ENCODE measurements at regions not wholly inside any gene's neighbourhood (a gene's known extent, or its start where the extent isn't known, plus 50 kb on each side); places are given as distances from the start of the nearest gene placed in this dataset.
"Not testable (repeated sequence)": the region's sequence is repeated elsewhere in the genome, so short reads cannot be mapped to it uniquely, and the experiment has no call there.

DNA sequence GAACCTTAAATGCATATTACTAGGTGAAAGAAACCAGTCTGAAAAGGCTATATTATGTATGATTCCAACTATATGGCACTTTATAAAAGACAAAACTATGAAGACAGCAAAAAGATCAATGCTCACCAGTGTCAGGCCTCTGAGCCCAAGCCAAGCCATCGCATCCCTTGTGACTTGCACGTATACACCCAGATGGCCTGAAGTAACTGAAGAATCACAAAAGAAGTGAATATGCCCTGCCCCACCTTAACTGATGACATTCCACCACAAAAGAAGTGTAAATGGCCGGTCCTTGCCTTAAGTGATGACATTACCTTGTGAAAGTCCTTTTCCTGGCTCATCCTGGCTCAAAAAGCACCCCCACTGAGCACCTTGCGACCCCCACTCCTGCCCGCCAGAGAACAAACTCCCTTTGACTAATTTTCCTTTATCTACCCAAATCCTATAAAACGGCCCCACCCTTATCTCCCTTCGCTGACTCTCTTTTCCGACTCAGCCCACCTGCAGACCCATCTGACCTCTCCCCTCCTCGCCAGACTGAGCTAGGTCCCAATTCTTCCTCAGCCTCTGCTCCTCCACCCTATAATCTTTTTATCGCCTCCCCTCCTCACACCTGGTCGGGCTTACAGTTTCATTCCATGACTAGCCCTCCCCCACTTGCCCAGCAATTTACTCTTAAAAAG lies 1239.5 kb downstream of the OLFM4 start:
- DNase-seq = not testable (repeated sequence)

DNA sequence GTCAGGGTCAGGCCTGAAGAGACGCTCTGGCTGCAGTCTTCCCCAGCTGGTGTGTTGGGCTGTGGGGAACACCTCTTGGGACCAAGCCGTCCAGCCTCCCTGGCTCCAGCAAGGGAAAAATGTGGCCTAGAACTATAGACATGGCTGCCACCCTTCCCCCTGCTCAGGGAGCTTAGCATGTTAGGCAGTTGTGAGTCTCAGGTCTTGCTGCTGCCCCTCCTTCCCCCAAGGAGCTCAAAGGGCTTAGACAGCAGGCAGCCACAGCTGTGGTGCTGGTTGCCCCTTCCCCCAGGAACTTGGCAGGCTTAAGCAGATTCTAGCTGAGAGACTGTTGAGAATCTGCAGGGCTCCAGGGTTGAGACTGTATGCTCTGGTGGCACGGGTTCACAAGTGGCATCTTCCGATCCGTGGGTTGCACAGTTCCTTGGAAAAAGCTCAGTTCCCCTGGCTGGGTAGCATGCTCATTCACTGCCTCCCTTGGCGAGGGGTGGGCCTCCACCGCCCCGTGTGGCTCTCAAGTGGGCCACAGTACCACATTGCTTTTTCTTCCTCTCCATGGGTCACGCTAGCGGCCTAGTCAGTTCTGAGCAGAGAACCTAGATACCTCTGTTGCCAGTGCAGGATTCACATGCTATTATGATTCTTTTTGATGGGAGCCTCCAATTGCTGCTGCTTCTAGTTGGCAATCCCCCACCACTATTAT lies 1258.6 kb downstream of the OLFM4 start:
- no peak for DNase-seq

DNA sequence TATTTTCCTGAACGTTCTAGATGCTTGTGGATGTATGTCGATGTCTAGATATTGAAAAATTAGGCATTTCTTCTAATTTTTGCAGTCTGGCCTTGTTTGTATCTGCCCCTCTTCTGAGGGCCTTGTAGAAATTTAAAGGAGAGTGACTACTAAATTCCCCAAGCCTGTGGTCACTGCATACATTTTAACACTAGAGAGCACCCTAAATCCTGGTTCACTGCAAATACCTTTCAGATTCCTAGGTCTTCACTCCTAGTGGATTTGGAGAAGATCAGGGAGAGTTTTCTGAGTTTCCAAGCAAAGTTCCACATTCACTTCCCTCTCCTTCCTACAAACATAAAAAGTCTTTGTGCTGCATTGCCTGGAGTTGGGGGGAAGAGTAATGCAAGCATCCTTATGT lies 1272.5 kb downstream of the OLFM4 start:
- no peak for DNase-seq

DNA sequence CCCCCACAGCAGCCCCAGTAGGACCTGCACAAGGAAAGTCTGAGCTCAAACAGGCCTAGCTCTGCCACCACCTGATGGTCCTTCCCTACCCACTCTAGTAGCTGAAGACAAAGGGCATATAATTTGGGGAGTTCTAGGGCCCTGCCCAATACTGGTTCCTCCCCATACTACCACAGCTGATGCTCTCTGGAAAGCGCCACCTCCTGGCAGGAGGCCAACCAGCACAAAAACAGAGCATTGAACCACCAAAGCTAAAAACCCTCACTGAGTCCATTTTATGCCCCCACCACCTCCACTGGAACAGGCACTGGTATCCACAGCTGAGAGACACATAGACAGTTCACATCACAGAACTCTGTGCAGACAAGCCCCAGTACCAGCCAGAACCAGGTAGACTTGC lies 1276.8 kb downstream of the OLFM4 start:
- DNase-seq = no peak

DNA sequence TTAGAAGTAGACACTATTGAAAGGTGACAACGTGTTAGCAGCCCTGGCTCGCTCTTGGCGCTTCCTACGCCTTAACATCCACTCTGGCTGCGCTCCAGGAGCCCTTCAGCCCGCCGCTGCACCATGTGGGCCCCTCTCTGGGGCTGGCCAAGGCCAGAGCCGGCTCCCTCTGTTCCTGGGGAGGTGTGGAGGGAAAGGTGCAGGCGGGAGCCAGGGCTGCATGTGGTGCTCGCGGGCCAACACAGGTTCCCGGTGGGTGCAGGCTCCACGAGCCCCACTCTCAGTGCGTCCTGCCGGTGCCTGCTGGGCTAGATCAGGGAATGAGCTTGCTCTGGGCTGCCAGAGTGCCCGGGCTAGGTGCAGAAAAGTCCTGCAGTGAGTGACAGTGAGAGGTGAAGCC lies 1284.3 kb downstream of the OLFM4 start:
- DNase-seq = no peak

DNA sequence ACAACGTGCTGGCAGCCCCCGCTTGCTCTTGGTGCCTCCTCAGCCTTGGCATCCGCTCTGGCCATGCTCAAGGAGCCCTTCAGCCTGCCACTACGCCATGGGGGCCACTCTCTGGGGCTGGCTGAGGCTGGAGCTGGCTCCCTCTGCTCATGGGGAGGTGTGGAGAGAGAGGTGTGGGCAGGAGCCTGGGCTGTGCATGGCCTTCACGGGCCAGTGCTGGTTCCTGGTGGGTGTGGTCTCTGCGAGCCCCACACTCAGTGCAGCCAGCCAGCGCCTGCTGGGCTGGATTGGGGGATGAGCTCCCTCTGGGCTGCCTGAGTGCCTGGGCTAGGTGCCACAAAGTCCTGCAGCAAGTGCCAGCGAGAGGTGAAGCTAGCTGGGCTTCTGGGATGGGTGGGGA lies 1289.1 kb downstream of the OLFM4 start:
- DNase-seq = no peak

DNA sequence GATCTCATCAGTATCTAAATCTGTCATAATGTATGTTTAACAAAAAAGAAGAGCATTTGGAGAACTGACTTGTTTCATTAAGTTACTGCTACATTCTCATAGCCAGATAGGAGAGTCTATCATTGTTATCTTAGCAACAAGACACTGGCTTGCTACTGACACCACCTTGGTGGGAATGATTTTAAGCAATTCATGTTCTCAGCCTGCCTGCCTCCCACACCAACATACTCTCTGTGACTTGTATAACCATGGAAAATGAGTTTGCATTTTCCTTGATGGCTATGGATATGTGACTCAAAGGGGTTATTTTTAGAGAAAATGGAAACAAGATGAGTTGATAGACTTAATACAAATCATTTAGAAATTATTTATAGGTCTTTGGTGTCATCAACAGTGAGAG lies 1308.9 kb downstream of the OLFM4 start:
- DNase-seq = no peak

DNA sequence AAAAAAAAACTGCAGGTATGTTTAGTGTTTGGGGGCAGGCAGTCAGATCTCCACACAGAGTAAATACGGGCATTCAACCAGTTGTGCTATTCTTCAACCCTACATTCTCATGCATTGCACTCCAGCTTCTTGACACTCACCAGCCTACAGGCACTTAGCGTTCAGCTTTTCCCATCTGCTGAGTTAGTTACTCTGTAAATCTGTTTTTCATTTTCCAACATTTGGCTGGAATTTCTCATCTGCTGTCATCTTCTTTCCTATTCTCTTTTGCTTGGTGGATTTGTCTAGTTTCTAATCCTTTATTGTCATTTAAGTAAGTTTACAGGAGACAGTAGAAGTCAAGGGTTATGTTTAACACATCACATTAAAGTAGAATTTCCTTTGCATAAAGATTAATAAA lies 1318.9 kb downstream of the OLFM4 start:
- DNase-seq = no peak

DNA sequence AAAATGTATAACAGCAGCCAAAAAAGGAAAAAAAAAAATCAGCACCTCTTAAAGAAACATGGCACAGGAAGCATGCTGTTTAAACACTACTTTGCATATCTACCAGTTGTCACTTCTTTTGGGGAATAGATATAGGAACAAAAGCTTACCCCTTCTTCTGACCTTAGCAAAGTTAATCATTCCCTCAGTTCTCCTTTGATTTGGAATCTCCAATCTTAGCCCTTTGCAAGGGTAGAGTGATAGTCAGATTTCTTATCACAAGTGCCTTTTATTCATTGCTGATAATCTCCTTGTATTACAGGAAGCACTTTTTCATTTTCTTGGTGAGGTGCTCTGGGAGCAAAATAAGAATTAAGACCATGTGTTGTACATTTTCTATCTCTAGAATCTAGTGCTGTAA lies 1327.6 kb downstream of the OLFM4 start:
- DNase-seq = no peak

DNA sequence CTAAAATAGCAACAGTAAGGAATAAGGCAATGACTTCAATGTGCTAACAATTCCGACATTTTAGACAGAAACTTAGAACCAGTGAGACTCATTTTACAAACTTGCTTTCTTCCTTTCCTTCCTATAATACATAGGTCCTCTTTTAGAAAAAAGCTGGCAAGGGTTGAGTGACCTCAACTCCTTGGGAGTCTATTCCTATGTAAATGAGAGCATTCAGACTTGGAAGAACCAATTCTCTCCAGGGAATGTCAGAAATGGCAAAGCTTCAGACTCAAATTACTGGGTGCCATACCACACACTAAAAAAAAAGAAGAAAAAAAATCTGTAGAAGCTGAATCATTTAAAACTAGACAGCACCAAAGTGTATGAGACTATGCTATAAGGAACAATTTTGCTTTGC lies 1328.2 kb downstream of the OLFM4 start:
- no peak for DNase-seq

DNA sequence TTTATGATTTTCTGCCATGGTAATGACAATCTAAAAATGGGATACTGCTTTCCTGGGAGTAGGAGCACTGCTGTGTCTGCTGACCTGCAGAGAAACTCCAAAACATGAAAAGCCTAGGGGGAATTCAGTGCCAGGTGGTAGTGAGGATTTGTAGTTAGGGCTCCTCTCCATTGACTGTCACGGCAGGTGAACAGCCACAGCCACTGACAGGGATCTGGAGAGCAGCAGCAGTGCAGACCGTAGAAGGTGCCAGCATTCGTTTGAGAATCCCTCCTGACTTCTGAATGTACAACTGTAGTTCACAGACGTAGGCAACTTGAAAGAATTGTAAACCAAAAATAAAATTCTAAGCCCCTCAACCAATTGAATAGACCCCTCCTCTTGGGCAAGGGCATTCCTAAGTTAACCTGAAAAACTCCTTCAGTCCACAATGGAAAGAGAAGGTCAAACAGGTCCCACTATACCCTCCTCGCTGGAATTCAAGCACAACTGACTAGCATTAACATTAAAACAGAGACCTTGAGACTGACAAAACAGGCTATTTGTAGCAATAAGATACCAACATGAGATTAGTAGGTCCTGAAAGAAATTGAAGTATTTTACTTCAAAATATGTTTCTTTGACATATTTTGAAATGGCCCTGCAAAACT lies 1328.8 kb downstream of the OLFM4 start:
- no peak for DNase-seq

DNA sequence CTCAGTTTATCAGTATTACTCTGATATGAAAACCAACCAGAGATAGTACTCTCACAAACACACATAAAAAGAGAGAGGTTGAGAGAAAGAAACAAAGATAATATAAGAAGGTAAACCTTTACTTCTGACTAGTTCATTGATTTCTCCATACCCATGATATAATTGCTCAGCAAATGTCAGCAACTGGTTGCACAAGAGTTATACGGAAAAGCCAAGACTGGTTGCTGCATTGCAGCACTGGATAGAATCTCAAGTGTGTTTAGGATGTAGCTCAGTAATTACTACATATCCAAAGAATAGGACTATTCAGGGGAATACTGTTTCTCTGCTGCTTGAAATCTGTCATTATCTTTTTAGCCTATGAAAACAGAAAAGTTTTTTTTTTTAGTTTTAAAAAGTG lies 1332.8 kb downstream of the OLFM4 start:
- DNase-seq = no peak

DNA sequence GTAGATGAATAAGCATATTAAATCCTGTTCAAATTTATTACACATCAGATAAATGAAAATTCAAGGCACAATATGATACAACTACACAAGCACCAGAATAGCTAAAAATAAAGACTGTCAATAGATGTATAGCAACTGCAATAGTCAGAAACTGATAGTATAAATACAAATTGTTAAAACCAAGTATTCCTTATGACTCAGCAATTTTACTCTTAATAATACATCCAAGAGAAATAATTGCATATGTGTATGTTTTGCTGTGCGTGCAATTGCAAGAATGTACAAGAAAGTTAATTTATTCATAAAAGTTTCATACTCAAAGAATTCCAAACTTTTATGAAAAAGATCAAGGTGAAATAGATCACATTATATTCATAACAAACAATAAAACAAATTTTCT lies 1338.1 kb downstream of the OLFM4 start:
- no peak for DNase-seq

DNA sequence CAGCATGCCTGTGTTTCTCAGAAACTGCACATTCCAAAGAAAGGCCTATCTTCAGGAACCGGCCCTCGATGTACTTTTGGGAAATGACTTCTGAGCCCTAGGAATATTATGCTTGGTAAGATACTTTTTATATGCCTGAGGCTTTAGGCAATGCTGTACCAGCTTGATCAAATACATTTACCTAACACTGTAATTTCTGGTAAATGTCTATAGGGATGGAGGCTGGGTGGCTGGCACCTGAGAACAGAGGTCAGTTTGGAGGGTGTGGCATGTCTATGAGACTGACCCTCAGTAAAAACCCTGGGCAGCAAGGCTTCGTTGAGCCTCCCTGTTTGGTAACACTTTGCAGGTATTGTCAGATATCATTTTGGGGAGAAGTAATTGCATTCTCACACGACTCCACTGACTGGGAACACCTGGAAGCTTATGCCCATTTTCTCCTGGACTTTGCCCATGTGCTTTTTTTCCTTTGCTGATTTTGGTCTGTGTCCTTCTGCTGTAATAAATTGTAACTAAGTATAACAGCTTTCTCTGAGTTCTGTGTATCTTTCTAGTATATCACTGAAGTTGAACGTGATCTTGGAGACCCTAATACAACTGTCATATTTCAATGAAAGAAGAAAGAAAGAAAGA lies 1339.1 kb downstream of the OLFM4 start:
- DNase-seq = no peak

DNA sequence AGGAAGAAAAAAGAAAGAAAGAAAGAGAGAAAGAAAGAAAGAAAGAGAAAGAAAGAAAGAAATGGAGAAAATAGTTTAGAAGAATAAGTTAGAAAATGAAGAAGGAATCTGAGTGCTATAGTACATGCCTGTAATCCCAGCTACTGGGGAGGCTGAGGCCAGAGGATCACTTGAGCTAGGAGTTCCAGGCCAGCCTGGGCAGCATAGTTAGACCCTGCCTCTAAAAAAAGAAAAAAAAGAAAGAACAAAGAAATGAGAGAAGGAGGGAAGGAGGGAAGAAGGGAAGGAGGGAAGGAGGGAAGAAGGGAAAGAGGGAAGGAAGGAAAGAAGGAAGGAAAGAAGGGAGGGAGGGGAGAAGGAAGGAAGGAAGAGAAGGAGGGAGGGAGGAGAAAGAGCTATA lies 1339.8 kb downstream of the OLFM4 start:
- no peak for DNase-seq

DNA sequence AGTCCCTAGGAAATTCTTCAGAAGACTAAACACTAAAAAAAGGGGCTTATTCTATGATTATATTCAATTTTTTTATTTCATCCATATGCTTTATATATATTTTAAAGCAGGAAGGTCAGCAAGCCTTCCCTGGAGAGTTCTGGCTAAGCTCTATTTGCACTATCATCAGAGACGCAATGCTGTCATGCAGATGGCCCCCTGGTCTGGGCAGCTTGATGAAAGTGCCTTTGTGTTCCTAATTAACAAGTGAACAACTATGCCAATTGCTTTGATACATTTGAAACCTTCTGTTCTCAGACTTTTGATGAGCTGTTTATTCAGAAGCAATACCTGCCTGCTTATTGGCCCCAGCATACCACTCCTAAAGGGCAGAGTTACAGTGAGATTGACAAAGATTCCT lies 1344.6 kb downstream of the OLFM4 start:
- DNase-seq = no peak

DNA sequence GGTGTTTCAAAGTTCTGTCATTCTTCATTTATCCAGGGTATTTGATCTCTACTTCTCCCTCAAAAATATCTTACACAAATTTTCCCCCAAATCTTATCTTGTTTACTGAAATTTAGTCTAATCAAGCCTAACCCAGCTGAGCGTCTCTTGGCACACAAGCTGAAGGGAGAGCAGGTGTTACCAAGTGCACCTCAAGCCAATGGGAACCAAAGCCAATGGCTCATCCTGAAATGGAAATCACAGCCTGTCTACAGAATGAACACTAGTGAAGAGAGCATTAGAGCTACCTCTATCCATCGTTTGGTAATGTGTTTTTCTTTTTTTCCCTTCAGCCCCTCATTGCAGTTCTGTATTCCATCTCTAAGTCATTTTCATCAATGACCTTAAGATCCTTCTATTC lies 1350.8 kb downstream of the OLFM4 start:
- no peak for DNase-seq

DNA sequence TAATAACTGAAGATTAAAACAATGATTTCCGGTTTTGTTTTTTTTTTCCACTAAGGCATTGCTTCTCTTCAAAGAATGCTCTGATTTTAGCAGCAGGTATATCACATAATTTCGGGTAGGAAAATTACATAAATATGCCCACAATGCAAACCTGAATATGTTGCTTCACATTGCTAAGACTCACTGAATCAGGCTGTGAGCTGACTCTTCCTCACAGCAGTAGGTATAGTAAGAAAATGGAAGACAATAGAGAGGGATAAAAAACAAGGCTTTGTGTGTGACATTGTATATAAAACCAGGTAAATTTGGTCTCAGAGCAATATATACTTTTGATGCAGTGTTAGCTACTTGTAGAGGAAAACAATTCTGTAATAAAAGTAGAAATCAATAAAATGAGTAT lies 1355.0 kb downstream of the OLFM4 start:
- no peak for DNase-seq

DNA sequence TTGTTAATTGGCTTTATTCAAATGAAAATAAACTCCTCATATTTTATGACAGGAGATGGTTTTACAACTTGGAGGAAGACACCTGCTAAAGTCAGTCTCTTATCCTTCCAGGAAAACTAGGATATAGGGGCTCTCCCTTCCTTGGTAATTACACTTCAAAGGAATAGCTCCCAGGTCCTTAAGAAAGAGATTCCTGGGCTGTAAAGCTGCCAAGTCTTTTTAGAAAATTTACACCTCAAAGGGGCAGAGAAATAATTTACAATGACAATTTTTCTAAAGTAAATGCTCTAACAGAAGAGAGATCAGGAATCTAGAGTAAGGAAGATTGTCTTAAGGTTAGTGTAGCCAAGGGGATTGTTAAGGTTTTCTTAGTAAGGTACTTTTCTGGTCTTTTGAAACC lies 1359.0 kb downstream of the OLFM4 start:
- no peak for DNase-seq

DNA sequence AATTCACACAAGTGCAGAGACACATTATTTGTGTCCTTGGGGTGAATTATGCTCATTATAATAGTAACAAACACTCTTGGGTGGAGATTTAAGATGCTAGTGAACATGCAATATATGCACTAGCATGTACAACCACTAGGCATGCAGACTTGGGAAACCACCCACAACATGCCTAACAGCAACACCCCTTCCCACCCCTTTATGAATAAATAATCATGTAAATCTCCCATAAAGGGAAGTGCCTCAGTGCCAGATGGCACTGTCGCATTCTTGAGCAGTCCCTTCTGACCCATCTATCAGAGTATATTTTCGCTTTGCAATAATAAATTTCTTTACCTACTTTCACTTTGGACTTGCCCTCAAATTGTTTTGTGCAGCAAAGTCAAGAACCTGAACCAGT lies 1362.2 kb downstream of the OLFM4 start:
- no peak for DNase-seq

DNA sequence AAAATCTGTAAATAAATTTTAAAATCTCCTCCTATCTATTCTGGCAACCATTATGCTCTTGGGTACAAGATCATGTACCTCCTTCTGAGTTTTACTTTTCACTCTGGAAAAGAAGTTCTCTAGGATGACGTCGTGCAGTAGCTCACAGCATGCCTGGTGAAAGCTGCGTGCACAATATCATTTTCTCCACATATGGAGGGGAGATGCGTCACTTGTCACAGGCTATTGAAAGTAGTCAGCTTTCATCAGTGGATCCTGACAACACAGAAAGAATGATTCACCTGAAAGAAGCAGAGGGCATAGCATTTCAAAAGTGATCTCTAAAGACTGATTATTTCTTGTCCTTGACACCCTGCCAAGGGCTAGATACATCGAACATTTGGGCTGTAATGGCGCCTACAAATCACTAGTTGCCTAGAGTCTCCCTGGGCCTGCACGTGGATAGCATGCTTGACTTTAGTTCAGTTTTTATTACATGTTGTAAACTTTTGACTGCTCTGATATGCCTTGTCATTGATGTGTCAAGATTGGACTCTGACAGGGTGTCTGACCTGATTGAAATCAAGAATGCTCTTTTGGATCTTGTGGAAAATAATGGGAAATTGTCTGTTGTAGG lies 1365.6 kb downstream of the OLFM4 start:
- no peak for DNase-seq

DNA sequence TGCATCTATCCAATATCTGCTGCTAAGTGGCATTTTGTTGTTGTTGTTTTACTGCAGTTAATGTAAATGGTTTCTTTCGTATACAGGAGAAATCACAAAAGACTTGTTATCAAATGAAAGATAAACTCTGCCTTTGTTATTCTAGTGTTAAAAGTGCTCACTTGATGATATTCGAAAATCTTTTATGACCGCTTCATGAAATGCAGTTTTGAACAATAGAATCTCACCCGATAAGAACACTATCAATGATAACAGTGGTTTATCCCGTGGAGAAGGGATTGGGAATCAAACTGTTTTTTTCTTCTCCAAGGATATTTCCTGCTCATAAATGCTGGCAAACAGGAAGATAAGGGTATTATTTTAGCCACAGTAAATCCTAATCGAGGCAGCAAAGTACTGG lies 1366.3 kb downstream of the OLFM4 start:
- DNase-seq = no peak

DNA sequence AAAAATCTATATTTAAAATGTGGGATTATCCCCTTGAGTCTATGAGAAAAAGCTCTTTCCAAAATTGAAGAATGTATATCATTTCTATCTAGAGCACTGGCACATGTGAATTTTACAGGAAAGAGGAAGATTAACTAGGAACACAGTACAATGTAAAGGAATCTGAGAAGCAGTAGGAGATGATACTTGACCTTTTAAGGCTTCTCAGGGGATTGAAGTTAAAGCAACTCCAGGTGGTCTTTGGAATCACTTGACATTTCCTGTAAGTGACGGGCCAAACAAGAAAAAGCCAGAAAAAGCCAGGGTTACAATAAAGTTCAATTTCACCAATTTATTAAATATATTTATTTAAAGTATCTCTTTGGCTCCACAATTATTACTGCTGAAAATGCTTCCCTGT lies 1373.9 kb downstream of the OLFM4 start:
- DNase-seq = no peak
